OCI-LY7 (cell line): ENCODE measurements at regions not wholly inside any gene's neighbourhood (a gene's known extent, or its start where the extent isn't known, plus 50 kb on each side); places are given as distances from the start of the nearest gene placed in this dataset.

ENCODE experiments used
- BruUV-seq: library from RNA; stranded (reverse); fragments of 400-500 nt; replicated peaks from 2 replicates; lab custom pipeline; 2021; lab: Mats Ljungman, UMichigan
- CTCF ChIA-PET: fragments of 300-600 bp; sonication (Branson Sonifier 250); formaldehyde crosslinking; loops from one replicate; lab custom pipeline; 2022; ENCODE audit warnings: antibody characterized with exemption; ENCODE audit not compliant: unreplicated experiment; lab: Charles Lee
- POLR2A ChIA-PET: fragments of 300-600 bp; sonication (Branson Sonifier 250); formaldehyde crosslinking; loops from one replicate; lab custom pipeline; 2022; ENCODE audit warnings: antibody characterized with exemption; lab: Charles Lee
- DNase-seq: peaks from one replicate; pipeline ENCODE4 v3.0.0-alpha.2; 2015; ENCODE audit warnings: low spot score
- H2AFZ ChIP-seq: fragments of 200-600 bp; sonication (generic), shearing (Covaris generic); 2 replicates; pipeline ENCODE4 v1.6.1; 2014; ENCODE audit warnings: mild to moderate bottlenecking, antibody characterized with exemption, low read length, moderate library complexity
- H3K27ac ChIP-seq: fragments of 200-600 bp; sonication (generic); 2 replicates; pipeline ENCODE4 v1.5.1; 2014; ENCODE audit warnings: mixed run types, low read depth, mild to moderate bottlenecking, moderate library complexity, low read length, inconsistent platforms; ENCODE audit not compliant: poor library complexity, severe bottlenecking
- H3K36me3 ChIP-seq: fragments of 200-600 bp; sonication (generic); 2 replicates; pipeline ENCODE4 v1.6.1; 2014; ENCODE audit warnings: mild to moderate bottlenecking, antibody characterized with exemption, low read length, moderate library complexity, mixed read lengths; ENCODE audit not compliant: insufficient read depth
- H3K4me1 ChIP-seq: fragments of 200-600 bp; sonication (generic); 2 replicates; pipeline ENCODE4 v1.5.1; 2014; ENCODE audit warnings: mild to moderate bottlenecking, low read length; ENCODE audit not compliant: insufficient read depth, poor library complexity, severe bottlenecking
- H3K4me2 ChIP-seq: fragments of 200-600 bp; sonication (generic); 2 replicates; pipeline ENCODE4 v1.6.1; 2014; ENCODE audit warnings: mild to moderate bottlenecking, low read length
- H3K4me3 ChIP-seq: fragments of 200-600 bp; sonication (generic); 2 replicates; pipeline ENCODE4 v1.5.1; 2014; ENCODE audit warnings: mild to moderate bottlenecking, low read depth, low read length; ENCODE audit not compliant: poor library complexity, severe bottlenecking
- H3K79me2 ChIP-seq: fragments of 200-600 bp; sonication (generic); 2 replicates; pipeline ENCODE4 v1.6.1; 2016; ENCODE audit warnings: low read depth, mild to moderate bottlenecking, low read length, moderate library complexity, mixed read lengths; ENCODE audit not compliant: insufficient read depth
- H3K9me2 ChIP-seq: fragments of 200-600 bp; sonication (generic); 2 replicates; pipeline ENCODE4 v1.6.1; 2016; ENCODE audit warnings: mild to moderate bottlenecking, low read length, mixed read lengths; ENCODE audit not compliant: insufficient read depth
- H3K9me3 ChIP-seq: fragments of 200-600 bp; sonication (generic); 2 replicates; pipeline ENCODE4 v1.6.1; 2014; ENCODE audit warnings: mild to moderate bottlenecking, mixed run types, low read length, mixed read lengths
- H4K20me1 ChIP-seq: fragments of 200-600 bp; sonication (generic); 2 replicates; pipeline ENCODE4 v1.6.1; 2014; ENCODE audit warnings: mild to moderate bottlenecking, antibody characterized with exemption, low read length, moderate library complexity, mixed read lengths; ENCODE audit not compliant: insufficient read depth
- EZH2phosphoT487 ChIP-seq: fragments of 200-600 bp; sonication (generic); IDR thresholded peaks from 2 replicates; pipeline ENCODE4 v1.6.1; 2018; ENCODE audit warnings: low read depth, borderline replicate concordance, mild to moderate bottlenecking, mixed run types, antibody characterized with exemption, low read length, moderate library complexity, mixed read lengths
- intact Hi-C: fragments of 100-400 bp; cut with micrococcal nuclease; formaldehyde crosslinking; loops from one replicate; pipeline ENCODE4 v1.10.0; 2022; ENCODE audit not compliant: unreplicated experiment
- TF ChIP-seq, protein P1 (sequence below): fragments of 200-600 bp; sonication (generic); conservative IDR thresholded peaks from 2 replicates; pipeline ENCODE4 v1.5.1; 2014; ENCODE audit warnings: mild to moderate bottlenecking, antibody characterized with exemption, low read length, moderate library complexity, mixed read lengths

DNA sequence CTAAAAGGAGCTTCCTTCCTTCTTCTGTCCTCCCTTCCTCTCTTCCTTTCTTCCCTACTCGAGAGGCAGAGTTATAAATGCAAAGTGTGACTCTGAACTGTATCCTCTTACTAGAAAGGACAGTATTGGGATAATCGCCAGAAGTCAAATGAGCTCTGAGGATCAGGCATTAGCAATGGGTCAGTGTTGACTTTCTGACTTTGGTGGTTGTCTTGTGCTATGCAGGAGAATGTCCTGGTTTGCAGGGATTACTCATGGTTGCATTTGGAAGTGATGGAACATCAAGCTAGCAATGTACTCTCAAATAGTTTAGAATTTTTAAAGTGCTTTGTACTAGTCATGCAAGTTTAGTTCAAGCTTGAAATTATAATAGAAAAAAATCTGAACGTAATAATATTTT lies 115.6 kb downstream of the TXNL1 start:
- DNase-seq, result no peak
- BruUV-seq, result no TSS peak
- Histone ChIP-seq H2AFZ (no peak overlapping the region), H3K4me3 (no peak overlapping the region), H4K20me1 (no peaks in the 10 kb centered on the region), H3K4me2 (no peak overlapping the region), H3K79me2 (no peaks in the 10 kb centered on the region), H3K9me3 (no peaks in the 10 kb centered on the region), H3K27ac (no peak overlapping the region), H3K36me3 (no peaks in the 10 kb centered on the region), H3K9me2 (no peaks in the 10 kb centered on the region), H3K4me1 (no peaks in the 10 kb centered on the region)
- CTCF ChIA-PET, result no interaction called here
- TF ChIP-seq, protein P1, sequence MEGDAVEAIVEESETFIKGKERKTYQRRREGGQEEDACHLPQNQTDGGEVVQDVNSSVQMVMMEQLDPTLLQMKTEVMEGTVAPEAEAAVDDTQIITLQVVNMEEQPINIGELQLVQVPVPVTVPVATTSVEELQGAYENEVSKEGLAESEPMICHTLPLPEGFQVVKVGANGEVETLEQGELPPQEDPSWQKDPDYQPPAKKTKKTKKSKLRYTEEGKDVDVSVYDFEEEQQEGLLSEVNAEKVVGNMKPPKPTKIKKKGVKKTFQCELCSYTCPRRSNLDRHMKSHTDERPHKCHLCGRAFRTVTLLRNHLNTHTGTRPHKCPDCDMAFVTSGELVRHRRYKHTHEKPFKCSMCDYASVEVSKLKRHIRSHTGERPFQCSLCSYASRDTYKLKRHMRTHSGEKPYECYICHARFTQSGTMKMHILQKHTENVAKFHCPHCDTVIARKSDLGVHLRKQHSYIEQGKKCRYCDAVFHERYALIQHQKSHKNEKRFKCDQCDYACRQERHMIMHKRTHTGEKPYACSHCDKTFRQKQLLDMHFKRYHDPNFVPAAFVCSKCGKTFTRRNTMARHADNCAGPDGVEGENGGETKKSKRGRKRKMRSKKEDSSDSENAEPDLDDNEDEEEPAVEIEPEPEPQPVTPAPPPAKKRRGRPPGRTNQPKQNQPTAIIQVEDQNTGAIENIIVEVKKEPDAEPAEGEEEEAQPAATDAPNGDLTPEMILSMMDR, result no peak
- no peak for TF ChIP-seq EZH2phosphoT487
- POLR2A ChIA-PET, result no interaction called here
- intact Hi-C loops, result no loop called here

DNA sequence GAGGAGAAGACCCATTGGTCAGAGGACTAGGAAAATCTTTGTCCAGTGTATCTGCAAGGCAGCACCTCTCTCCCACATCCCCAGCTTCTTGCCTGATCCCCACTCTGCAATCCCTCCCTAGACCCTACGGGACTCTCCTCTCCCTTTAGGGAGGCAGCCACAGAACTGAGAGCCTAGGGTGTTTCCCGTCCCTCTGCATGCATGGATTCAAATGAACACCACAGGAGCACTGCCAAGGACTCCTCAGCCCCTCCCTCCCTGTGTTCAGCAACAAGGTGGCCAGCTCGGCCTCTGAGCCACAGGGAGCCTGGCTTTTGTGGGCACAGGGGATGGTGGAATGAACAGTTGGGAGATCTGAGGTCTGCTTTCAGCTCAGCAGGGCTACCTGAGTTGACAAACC lies 117.1 kb downstream of the TXNL1 start:
- no peaks in the 10 kb centered on the region for H4K20me1 ChIP-seq
- no peaks in the 10 kb centered on the region for H3K36me3 ChIP-seq
- TF ChIP-seq, protein P1, result no peak
- no peak for TF ChIP-seq EZH2phosphoT487
- H3K4me3 ChIP-seq, result no peak overlapping the region
- H3K4me2 ChIP-seq, result no peak overlapping the region
- no peak overlapping the region for H3K27ac ChIP-seq
- ChIA-PET CTCF (no interaction called here), POLR2A (no interaction called here)
- no peaks in the 10 kb centered on the region for H3K4me1 ChIP-seq
- no peak for DNase-seq
- H2AFZ ChIP-seq, result no peak overlapping the region
- no TSS peak for BruUV-seq
- H3K9me3 ChIP-seq, result no peaks in the 10 kb centered on the region
- intact Hi-C loops, result no loop called here
- H3K79me2 ChIP-seq, result no peaks in the 10 kb centered on the region
- H3K9me2 ChIP-seq, result no peaks in the 10 kb centered on the region

DNA sequence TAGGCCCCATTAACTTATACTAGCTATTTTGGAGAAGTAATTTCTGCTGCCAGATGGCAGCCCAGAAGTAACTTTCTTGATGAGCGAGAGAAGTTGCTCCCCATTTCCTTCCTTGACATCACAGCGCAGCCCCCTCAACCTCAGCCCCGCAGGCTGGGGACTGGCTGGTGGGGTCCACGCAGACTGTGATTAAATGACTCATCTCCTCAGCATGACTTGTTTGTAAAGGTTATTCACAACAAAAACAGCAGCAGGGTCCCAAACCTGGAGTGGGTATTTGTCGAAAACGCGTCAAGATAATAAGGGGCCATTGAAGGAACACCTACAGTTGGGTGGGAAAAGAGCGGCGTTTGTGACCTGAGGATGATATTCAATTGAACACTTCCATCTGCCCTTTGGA lies 120.6 kb downstream of the TXNL1 start:
- no TSS peak for BruUV-seq
- CTCF ChIA-PET, result no interaction called here
- TF ChIP-seq, protein P1, result no peak
- no peak for TF ChIP-seq EZH2phosphoT487
- Histone ChIP-seq H3K4me2 (no peak overlapping the region), H3K9me2 (no peaks in the 10 kb centered on the region), H3K27ac (no peak overlapping the region), H3K79me2 (no peaks in the 10 kb centered on the region), H2AFZ (no peak overlapping the region), H3K36me3 (no peaks in the 10 kb centered on the region), H3K4me1 (no peaks in the 10 kb centered on the region), H4K20me1 (no peaks in the 10 kb centered on the region), H3K9me3 (no peaks in the 10 kb centered on the region), H3K4me3 (no peak overlapping the region)
- intact Hi-C loops, result no loop called here
- no peak for DNase-seq
- POLR2A ChIA-PET, result no interaction called here
